ENCODE measurements at regions not wholly inside any gene's neighbourhood (a gene's known extent, or its start where the extent isn't known, plus 50 kb on each side); places are given as distances from the start of the nearest gene placed in this dataset.

GRCh38 chr6:169896826-169897456, 145.5 kb downstream of the ERMARD start:
- Mint-ChIP-seq H3K27ac (no peak overlapping the region), H3K36me3 (ENCODE audit: low read depth) (no peaks in the 10 kb centered on the region), H3K27me3 (peaks cover 4% of the 10 kb centered on the region)

GRCh38 chr6:169895926-169896761, 144.7 kb downstream of the ERMARD start:
- Mint-ChIP-seq H3K4me1 (ENCODE audit: low read depth) (no peaks in the 10 kb centered on the region), H3K9me3 (peaks cover 3% of the 10 kb centered on the region), H3K27ac (no peak overlapping the region), H3K27me3 (peaks cover 4% of the 10 kb centered on the region), H3K4me3 (no peak overlapping the region), H3K36me3 (ENCODE audit: low read depth) (no peaks in the 10 kb centered on the region)

More at GRCh38 chr6:169896826-169897456, 145.5 kb downstream of the ERMARD start:
- peaks cover 3% of the 10 kb centered on the region for H3K9me3 Mint-ChIP-seq
- H3K4me3 Mint-ChIP-seq: no peak overlapping the region
- H3K4me1 Mint-ChIP-seq (ENCODE audit: low read depth): no peaks in the 10 kb centered on the region

GRCh38 chr6:169895000-169895759, 143.8 kb downstream of the ERMARD start:
- no peak overlapping the region for H3K27ac Mint-ChIP-seq
- H3K4me1 Mint-ChIP-seq (ENCODE audit: low read depth): no peaks in the 10 kb centered on the region
- no peaks in the 10 kb centered on the region for H3K36me3 Mint-ChIP-seq (ENCODE audit: low read depth)
- H3K4me3 Mint-ChIP-seq: no peak overlapping the region
- H3K9me3 Mint-ChIP-seq: peaks cover 3% of the 10 kb centered on the region
- peaks cover 4% of the 10 kb centered on the region for H3K27me3 Mint-ChIP-seq

GRCh38 chr6:169894377-169894960, 143.0 kb downstream of the ERMARD start:
- Mint-ChIP-seq H3K36me3 (ENCODE audit: low read depth) (no peaks in the 10 kb centered on the region), H3K27me3 (peaks cover 4% of the 10 kb centered on the region), H3K27ac (no peak overlapping the region), H3K4me1 (ENCODE audit: low read depth) (no peaks in the 10 kb centered on the region), H3K4me3 (no peak overlapping the region), H3K9me3 (peaks cover 3% of the 10 kb centered on the region)

- Mint-ChIP-seq H3K36me3 (ENCODE audit: low read depth) (no peaks in the 10 kb centered on the region), H3K4me3 (no peak overlapping the region), H3K4me1 (ENCODE audit: low read depth) (no peaks in the 10 kb centered on the region), H3K27ac (no peak overlapping the region), H3K9me3 (peaks cover 3% of the 10 kb centered on the region), H3K27me3 (peaks cover 8% of the 10 kb centered on the region)
These were observed 142.2 kb downstream of the ERMARD start for GRCh38 chr6:169893624-169894023.

- no peaks in the 10 kb centered on the region for H3K36me3 Mint-ChIP-seq (ENCODE audit: low read depth)
- no peak overlapping the region for H3K27ac Mint-ChIP-seq
- no peaks in the 10 kb centered on the region for H3K4me1 Mint-ChIP-seq (ENCODE audit: low read depth)
- peaks cover 3% of the 10 kb centered on the region for H3K9me3 Mint-ChIP-seq
- peaks cover 18% of the 10 kb centered on the region for H3K27me3 Mint-ChIP-seq
- H3K4me3 Mint-ChIP-seq: no peak overlapping the region
These were observed 140.4 kb downstream of the ERMARD start for GRCh38 chr6:169891846-169892245.

- Mint-ChIP-seq H3K27me3 (peaks cover 18% of the 10 kb centered on the region), H3K9me3 (peaks cover 3% of the 10 kb centered on the region), H3K36me3 (ENCODE audit: low read depth) (no peaks in the 10 kb centered on the region)
These were observed 140.0 kb downstream of the ERMARD start for GRCh38 chr6:169891421-169891820.

GRCh38 chr6:169890901-169891300, 139.5 kb downstream of the ERMARD start:
- H3K27me3 Mint-ChIP-seq: peaks cover 18% of the 10 kb centered on the region
- no peaks in the 10 kb centered on the region for H3K4me1 Mint-ChIP-seq (ENCODE audit: low read depth)
- no peak overlapping the region for H3K27ac Mint-ChIP-seq
- peaks cover 3% of the 10 kb centered on the region for H3K9me3 Mint-ChIP-seq
- H3K4me3 Mint-ChIP-seq: no peak overlapping the region
- H3K36me3 Mint-ChIP-seq (ENCODE audit: low read depth): no peaks in the 10 kb centered on the region

More at GRCh38 chr6:169891421-169891820, 140.0 kb downstream of the ERMARD start:
- no peak overlapping the region for H3K27ac Mint-ChIP-seq
- H3K4me3 Mint-ChIP-seq: no peak overlapping the region
- no peaks in the 10 kb centered on the region for H3K4me1 Mint-ChIP-seq (ENCODE audit: low read depth)

GRCh38 chr6:169890049-169890448, 138.6 kb downstream of the ERMARD start:
- Mint-ChIP-seq H3K27ac (no peak overlapping the region), H3K4me3 (no peak overlapping the region), H3K36me3 (ENCODE audit: low read depth) (no peaks in the 10 kb centered on the region), H3K4me1 (ENCODE audit: low read depth) (no peaks in the 10 kb centered on the region), H3K27me3 (peaks cover 18% of the 10 kb centered on the region), H3K9me3 (peaks cover 3% of the 10 kb centered on the region)

GRCh38 chr6:169887529-169888140, 136.2 kb downstream of the ERMARD start:
- Mint-ChIP-seq H3K4me3 (no peak overlapping the region), H3K36me3 (ENCODE audit: low read depth) (no peaks in the 10 kb centered on the region), H3K9me3 (no peaks in the 10 kb centered on the region), H3K27ac (no peak overlapping the region), H3K27me3 (peaks cover 27% of the 10 kb centered on the region), H3K4me1 (ENCODE audit: low read depth) (no peaks in the 10 kb centered on the region)

- H3K9me3 Mint-ChIP-seq: no peaks in the 10 kb centered on the region
- peaks cover 28% of the 10 kb centered on the region for H3K27me3 Mint-ChIP-seq
- no peaks in the 10 kb centered on the region for H3K36me3 Mint-ChIP-seq (ENCODE audit: low read depth)
- no peaks in the 10 kb centered on the region for H3K4me1 Mint-ChIP-seq (ENCODE audit: low read depth)
- H3K27ac Mint-ChIP-seq: no peak overlapping the region
- no peak overlapping the region for H3K4me3 Mint-ChIP-seq
These were observed 135.3 kb downstream of the ERMARD start for GRCh38 chr6:169886631-169887227.

GRCh38 chr6:169885831-169886230, 134.4 kb downstream of the ERMARD start:
- Mint-ChIP-seq H3K9me3 (no peaks in the 10 kb centered on the region), H3K4me1 (ENCODE audit: low read depth) (no peaks in the 10 kb centered on the region), H3K36me3 (ENCODE audit: low read depth) (no peaks in the 10 kb centered on the region), H3K4me3 (no peak overlapping the region), H3K27me3 (peaks cover 28% of the 10 kb centered on the region), H3K27ac (no peak overlapping the region)

GRCh38 chr6:169885131-169885530, 133.7 kb downstream of the ERMARD start:
- Mint-ChIP-seq H3K4me1 (ENCODE audit: low read depth) (no peaks in the 10 kb centered on the region), H3K27ac (no peak overlapping the region), H3K9me3 (no peaks in the 10 kb centered on the region), H3K36me3 (ENCODE audit: low read depth) (no peaks in the 10 kb centered on the region), H3K4me3 (no peak overlapping the region), H3K27me3 (peaks cover 28% of the 10 kb centered on the region)

GRCh38 chr6:169884158-169884557, 132.7 kb downstream of the ERMARD start:
- Mint-ChIP-seq H3K36me3 (ENCODE audit: low read depth) (no peaks in the 10 kb centered on the region), H3K4me1 (ENCODE audit: low read depth) (no peaks in the 10 kb centered on the region), H3K9me3 (no peaks in the 10 kb centered on the region), H3K4me3 (no peak overlapping the region), H3K27me3 (peaks cover 25% of the 10 kb centered on the region), H3K27ac (no peak overlapping the region)
